ENCODE measurements at regions not wholly inside any gene's neighbourhood (a gene's known extent, or its start where the extent isn't known, plus 50 kb on each side); places are given as distances from the start of the nearest gene placed in this dataset.

- TF ChIP-seq CTCF (IDR thresholded peaks at IDR 0.05 in 2 of 3, conservative IDR thresholded peaks at IDR 0.05 in 1 of 3; ENCODE audit: borderline replicate concordance in 1 of 3, insufficient read depth in 1 of 3, low read depth in 2 of 3, low read length in 2 of 3) (no peak), ATF3 (IDR thresholded peaks at IDR 0.05) (no peak), JUND (IDR thresholded peaks at IDR 0.05) (no peak), RAD21 (IDR thresholded peaks at IDR 0.05; ENCODE audit: low read depth) (no peak), POLR2A (IDR thresholded peaks at IDR 0.05; ENCODE audit: borderline replicate concordance, extremely low read depth, insufficient read depth, insufficient read length) (no peak), EZH2phosphoT487 (IDR thresholded peaks at IDR 0.05; ENCODE audit: borderline replicate concordance) (no peak), SIN3A (IDR thresholded peaks at IDR 0.05; ENCODE audit: low read depth) (no peak), EZH2 (IDR thresholded peaks at IDR 0.05) (no peak)
These were observed 135.6 kb upstream of the ALKAL2 start for GRCh38 chr2:423479-423878.

Measured in HCT116 (cell line).